HEK293 (cell line): ENCODE measurements at regions not wholly inside any gene's neighbourhood (a gene's known extent, or its start where the extent isn't known, plus 50 kb on each side); places are given as distances from the start of the nearest gene placed in this dataset.

Experiments used
- PRDM10 ChIP-seq: fragments of 450-650 bp; formaldehyde crosslinking; IDR thresholded peaks from 2 replicates; pipeline ENCODE4 v1.5.1; 2016; ENCODE audit warnings: missing biosample characterization, missing genetic modification characterization
- PRDM4 ChIP-seq: fragments of 450-650 bp; formaldehyde crosslinking; IDR thresholded peaks from 2 replicates; pipeline ENCODE4 v1.5.1; 2017; ENCODE audit warnings: missing biosample characterization, missing genetic modification characterization
- ZBTB8A ChIP-seq: fragments of 450-650 bp; formaldehyde crosslinking; IDR thresholded peaks from 2 replicates; pipeline ENCODE4 v1.5.1; 2016; ENCODE audit warnings: missing biosample characterization, missing genetic modification characterization
- TF ChIP-seq, protein P1 (sequence below): fragments of 450-650 bp; formaldehyde crosslinking; IDR thresholded peaks from 2 replicates; pipeline ENCODE4 v1.5.1; 2016; ENCODE audit warnings: missing biosample characterization, missing genetic modification characterization
- TF ChIP-seq, protein P2 (sequence below): fragments of 450-650 bp; formaldehyde crosslinking; IDR thresholded peaks from 2 replicates; pipeline ENCODE4 v1.5.1; 2016; ENCODE audit warnings: missing biosample characterization, missing genetic modification characterization
- TF ChIP-seq, protein P3 (sequence below): fragments of 450-650 bp; formaldehyde crosslinking; IDR thresholded peaks from 2 replicates; pipeline ENCODE4 v1.5.1; 2016; ENCODE audit warnings: missing biosample characterization, missing genetic modification characterization, low read depth
- TF ChIP-seq, protein P4 (sequence below): fragments of 450-650 bp; formaldehyde crosslinking; IDR thresholded peaks from 2 replicates; pipeline ENCODE4 v1.5.1; 2016; ENCODE audit warnings: missing biosample characterization, missing genetic modification characterization

GRCh38 chr4:62194342-62194741 lies 994.2 kb downstream of the ADGRL3 start:
- TF ChIP-seq, protein P1, sequence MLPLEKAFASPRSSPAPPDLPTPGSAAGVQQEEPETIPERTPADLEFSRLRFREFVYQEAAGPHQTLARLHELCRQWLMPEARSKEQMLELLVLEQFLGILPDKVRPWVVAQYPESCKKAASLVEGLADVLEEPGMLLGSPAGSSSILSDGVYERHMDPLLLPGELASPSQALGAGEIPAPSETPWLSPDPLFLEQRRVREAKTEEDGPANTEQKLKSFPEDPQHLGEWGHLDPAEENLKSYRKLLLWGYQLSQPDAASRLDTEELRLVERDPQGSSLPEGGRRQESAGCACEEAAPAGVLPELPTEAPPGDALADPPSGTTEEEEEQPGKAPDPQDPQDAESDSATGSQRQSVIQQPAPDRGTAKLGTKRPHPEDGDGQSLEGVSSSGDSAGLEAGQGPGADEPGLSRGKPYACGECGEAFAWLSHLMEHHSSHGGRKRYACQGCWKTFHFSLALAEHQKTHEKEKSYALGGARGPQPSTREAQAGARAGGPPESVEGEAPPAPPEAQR (tag by site-specific recombination): no peak
- TF ChIP-seq, protein P2, sequence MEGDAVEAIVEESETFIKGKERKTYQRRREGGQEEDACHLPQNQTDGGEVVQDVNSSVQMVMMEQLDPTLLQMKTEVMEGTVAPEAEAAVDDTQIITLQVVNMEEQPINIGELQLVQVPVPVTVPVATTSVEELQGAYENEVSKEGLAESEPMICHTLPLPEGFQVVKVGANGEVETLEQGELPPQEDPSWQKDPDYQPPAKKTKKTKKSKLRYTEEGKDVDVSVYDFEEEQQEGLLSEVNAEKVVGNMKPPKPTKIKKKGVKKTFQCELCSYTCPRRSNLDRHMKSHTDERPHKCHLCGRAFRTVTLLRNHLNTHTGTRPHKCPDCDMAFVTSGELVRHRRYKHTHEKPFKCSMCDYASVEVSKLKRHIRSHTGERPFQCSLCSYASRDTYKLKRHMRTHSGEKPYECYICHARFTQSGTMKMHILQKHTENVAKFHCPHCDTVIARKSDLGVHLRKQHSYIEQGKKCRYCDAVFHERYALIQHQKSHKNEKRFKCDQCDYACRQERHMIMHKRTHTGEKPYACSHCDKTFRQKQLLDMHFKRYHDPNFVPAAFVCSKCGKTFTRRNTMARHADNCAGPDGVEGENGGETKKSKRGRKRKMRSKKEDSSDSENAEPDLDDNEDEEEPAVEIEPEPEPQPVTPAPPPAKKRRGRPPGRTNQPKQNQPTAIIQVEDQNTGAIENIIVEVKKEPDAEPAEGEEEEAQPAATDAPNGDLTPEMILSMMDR (tag by site-specific recombination): no peak
- TF ChIP-seq PRDM4 (no peak), ZBTB8A (tag by site-specific recombination) (no peak), PRDM10 (no peak)
- TF ChIP-seq, protein P3, sequence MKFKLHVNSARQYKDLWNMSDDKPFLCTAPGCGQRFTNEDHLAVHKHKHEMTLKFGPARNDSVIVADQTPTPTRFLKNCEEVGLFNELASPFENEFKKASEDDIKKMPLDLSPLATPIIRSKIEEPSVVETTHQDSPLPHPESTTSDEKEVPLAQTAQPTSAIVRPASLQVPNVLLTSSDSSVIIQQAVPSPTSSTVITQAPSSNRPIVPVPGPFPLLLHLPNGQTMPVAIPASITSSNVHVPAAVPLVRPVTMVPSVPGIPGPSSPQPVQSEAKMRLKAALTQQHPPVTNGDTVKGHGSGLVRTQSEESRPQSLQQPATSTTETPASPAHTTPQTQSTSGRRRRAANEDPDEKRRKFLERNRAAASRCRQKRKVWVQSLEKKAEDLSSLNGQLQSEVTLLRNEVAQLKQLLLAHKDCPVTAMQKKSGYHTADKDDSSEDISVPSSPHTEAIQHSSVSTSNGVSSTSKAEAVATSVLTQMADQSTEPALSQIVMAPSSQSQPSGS: no peak
- TF ChIP-seq, protein P4, sequence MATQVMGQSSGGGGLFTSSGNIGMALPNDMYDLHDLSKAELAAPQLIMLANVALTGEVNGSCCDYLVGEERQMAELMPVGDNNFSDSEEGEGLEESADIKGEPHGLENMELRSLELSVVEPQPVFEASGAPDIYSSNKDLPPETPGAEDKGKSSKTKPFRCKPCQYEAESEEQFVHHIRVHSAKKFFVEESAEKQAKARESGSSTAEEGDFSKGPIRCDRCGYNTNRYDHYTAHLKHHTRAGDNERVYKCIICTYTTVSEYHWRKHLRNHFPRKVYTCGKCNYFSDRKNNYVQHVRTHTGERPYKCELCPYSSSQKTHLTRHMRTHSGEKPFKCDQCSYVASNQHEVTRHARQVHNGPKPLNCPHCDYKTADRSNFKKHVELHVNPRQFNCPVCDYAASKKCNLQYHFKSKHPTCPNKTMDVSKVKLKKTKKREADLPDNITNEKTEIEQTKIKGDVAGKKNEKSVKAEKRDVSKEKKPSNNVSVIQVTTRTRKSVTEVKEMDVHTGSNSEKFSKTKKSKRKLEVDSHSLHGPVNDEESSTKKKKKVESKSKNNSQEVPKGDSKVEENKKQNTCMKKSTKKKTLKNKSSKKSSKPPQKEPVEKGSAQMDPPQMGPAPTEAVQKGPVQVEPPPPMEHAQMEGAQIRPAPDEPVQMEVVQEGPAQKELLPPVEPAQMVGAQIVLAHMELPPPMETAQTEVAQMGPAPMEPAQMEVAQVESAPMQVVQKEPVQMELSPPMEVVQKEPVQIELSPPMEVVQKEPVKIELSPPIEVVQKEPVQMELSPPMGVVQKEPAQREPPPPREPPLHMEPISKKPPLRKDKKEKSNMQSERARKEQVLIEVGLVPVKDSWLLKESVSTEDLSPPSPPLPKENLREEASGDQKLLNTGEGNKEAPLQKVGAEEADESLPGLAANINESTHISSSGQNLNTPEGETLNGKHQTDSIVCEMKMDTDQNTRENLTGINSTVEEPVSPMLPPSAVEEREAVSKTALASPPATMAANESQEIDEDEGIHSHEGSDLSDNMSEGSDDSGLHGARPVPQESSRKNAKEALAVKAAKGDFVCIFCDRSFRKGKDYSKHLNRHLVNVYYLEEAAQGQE (tag by site-specific recombination): no peak
